HG02642 (cell line): ENCODE measurements at regions not wholly inside any gene's neighbourhood (a gene's known extent, or its start where the extent isn't known, plus 50 kb on each side); places are given as distances from the start of the nearest gene placed in this dataset.

ENCODE experiments used
- ATAC-seq: cut with Tn5 transposase; IDR thresholded peaks from one replicate; pipeline ENCODE4 v1.9.1; 2021; ENCODE audit warnings: mild to moderate bottlenecking; ENCODE audit not compliant: unreplicated experiment, poor library complexity

- ATAC-seq: no peak
These were observed 61.8 kb upstream of the PTPRD start for GRCh38 chr9:10674586-10674985.

DNA sequence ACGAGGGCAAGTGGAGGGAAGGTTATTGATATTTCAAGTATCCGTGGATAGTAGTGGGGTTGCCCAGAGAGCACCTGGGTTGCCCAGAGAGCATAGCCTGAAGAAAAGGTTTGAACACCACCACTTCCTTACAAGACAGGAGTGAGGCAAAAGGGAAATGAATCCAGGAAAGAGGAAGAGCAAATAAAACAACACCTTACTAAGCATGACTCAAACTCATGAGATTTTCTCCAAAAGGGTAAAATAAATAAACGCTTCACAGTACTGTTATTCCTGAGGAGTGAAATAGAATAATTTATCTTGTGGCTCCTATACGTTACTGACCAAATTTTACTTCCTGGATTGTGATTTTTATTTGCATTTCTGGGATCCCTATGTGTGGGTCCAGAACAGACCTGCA lies 65.2 kb upstream of the PTPRD start:
- no peak for ATAC-seq

GRCh38 chr9:10678790-10679189 lies 66.0 kb upstream of the PTPRD start:
- ATAC-seq: no peak

DNA sequence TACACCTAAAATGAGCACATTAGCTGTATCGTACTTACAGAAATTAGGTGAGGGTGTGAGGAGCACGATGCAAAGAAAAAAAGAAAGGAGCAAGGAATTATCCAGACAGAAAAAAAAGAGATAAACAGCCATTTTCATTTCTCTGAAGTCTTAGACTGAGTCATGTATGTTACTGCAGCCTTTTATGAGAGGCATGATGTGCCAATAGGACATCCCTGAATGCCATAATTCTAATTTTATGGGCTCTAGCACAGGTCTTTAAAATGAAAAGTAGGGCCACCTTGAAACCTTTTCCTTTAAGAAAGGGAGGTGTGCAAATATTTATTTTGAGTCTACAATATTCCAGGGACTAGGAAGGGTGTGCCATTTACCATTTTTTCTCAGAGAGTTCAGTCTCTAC lies 74.1 kb upstream of the PTPRD start:
- no peak for ATAC-seq

GRCh38 chr9:10690546-10690945 lies 77.7 kb upstream of the PTPRD start:
- no peak for ATAC-seq

DNA sequence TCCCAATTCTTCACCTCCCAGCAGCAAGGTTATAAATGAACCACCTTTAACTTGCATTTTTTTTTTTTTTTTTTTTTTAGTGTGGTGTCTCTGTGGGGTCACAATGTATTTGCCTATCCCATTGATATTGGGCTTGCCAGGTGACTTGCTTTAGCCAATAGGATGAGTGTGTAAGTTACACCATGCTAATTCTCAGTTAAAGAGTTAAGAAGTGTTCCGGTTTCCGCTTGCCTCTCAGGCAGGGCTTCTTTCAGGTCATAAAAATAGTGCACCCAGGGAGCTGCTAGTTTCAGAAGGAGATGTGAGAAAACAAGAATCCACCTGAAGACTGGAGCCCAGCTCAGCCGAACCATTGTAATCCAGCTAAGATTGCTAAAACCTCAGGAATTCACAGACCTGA lies 84.2 kb upstream of the PTPRD start:
- no peak for ATAC-seq

DNA sequence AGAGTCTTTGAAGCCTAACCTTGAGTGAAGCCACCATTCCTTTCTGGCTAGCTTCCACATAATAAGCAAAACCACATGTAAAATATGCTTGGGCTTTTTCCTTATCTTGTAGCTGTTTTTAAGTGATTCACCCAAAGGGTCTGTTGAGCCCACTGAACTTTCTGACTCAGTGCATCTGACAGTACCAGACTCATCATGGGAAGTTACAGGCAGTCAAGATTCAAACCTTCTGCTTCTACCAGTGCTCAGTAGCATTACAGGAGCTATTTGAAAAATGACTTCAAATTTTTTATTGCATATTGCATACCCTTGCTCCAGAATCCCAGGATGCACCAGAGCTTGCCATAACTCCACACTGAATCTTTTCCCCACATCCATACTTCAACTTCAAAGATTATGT lies 87.5 kb upstream of the PTPRD start:
- ATAC-seq: no peak

DNA sequence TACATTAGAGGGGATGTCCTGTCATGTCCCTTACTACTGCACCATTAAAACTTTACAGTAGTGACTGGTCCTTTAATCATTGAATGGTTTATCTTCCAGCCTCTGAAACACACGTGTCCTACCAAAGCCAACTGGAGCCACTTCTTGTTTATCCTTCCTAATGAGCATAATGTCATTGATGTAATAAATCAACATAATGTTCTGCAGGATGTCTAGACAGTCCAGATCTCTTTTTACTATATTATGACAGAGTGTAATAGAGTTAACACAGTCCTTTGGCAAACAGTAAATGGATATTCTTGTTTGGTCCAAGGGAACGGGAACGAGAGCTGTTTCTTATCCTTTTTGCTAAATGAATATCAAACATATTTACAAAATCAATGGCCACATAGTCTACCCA lies 88.1 kb upstream of the PTPRD start:
- no peak for ATAC-seq

DNA sequence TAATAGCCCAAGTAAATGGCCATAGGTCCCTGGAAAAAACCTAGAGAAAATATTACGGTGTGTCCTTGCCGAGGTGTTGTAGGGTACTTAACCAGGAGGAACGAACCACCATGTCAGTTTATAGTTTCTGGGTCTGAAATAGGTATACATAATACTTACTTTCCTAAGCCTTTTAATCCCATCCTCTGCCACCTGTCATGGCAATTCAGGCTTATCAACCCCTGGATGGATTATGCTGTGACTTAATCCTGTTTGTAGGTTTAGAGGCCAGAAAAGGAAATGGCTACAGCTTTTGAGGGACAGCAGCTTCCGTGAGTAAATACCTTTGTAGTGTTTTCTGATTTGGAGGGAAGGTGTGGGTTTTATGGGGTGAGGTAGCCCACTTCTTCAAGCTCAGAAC lies 89.1 kb upstream of the PTPRD start:
- ATAC-seq: no peak

GRCh38 chr9:10703139-10703538 lies 90.3 kb upstream of the PTPRD start:
- no peak for ATAC-seq

DNA sequence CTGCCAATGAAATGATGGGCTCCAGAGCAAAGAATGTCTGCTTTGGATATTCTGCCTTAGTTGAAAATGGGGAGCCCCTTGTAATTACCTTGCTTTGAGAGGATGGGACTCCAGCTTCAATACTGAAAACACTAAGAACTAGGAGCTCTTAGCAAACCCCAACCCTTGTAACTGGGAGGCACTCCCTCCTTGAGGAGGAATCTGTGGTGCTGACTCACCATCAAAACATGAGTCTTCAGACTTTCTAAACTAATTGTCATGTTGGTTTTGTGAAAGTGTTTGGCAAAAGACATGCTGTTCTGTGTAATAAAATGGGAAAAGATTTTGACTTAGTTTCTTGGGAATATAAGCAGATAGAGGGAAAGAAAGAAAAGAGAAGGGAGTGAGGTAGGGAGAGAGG lies 91.9 kb upstream of the PTPRD start:
- ATAC-seq: no peak

- no peak for ATAC-seq
These were observed 92.6 kb upstream of the PTPRD start for GRCh38 chr9:10705383-10705782.

- no peak for ATAC-seq
These were observed 94.0 kb upstream of the PTPRD start for GRCh38 chr9:10706788-10707187.

DNA sequence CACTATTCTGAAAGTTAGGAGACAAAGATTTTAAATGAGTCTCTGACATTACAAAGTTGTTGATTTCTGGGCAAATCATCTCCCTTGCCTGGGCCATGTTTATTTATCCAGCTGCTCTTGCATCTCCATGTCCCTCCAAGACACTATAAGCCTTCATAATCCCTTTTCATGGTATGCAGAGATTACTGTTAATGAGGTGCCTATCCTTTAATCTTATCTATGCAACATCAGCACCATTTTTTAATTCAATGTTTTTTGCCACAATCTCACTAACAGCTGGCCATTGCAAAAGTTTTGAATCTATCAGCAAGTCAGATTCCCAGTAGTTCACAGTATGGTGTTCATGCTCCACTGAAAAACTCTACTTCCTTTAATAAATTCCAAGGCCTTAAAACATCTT lies 108.5 kb upstream of the PTPRD start:
- ATAC-seq: no peak

GRCh38 chr9:10729213-10729612 lies 116.4 kb upstream of the PTPRD start:
- ATAC-seq: no peak

- no peak for ATAC-seq
These were observed 131.9 kb upstream of the PTPRD start for GRCh38 chr9:10744669-10745068.

DNA sequence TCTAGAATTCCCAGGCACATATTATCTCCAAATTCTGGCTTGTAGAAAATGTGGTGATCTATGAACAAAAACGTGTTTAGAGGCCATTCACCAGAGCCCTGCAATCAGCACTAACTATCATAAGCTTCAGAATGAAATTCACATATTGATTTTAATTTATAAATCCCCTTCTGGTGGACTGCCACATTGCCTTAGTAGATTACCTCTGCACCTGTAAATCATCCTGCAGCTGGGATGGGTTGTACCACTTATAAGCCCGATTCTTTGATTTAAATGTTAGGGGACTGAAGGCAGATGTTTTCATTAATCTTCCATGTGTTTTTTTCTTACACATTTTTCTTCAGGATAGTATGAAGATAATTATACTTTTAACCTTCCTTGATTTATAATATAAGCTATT lies 140.7 kb upstream of the PTPRD start:
- ATAC-seq: no peak

DNA sequence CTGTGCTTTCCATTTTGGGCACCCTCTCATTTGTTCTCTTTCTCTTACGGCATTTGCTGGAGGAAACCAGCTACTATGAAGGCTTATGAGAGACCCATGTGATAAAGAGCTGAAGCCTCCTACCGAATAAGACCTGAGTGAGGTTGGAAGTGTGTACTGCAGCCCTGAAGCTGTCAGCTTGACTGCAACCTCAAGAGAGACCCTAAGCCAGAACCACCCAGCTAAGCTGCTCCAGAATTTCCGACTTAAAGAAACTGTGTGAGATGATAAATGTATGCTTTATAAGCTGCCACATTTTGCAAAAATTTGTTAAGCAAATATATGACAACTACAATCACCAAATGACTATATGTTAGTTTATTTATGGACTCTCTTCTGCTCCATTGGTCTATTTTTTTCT lies 151.7 kb upstream of the PTPRD start:
- ATAC-seq: no peak

DNA sequence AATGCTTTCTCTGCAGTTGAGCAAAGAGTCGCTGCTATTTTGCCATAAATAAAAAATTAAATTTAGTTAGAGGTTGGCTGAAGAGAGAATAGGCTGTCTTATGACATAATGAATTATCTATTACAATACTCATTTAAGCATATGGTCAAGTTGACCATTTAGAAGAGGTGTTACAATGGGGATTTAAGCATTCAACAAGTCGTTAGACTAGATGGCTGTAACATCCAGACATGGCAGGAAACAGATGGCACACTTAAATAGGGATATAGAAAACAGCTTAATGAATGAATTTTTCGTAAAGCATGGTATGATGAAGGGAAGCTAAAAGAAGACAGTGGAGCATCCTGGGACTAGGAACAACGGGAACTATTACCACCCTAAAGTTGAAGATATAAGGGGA lies 160.3 kb upstream of the PTPRD start:
- no peak for ATAC-seq

DNA sequence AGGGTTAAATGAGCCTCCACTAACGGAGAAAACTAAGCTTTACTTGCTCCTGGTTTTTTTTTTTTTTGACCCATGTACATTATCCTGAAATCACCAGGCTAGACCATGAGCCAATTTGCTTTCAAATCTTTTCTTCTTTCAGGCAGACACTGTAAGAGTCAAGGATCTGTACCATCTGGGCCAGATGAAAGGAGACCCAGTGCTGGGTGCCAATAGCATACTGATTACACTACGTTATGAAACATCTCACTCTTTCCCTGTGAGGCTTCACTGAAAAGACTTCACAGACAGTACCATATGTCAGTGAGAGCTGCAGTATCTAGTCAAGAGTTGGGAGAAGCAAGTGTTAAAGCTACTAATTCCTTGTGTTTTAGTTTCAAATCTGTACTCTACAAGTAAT lies 161.2 kb upstream of the PTPRD start:
- ATAC-seq: no peak

DNA sequence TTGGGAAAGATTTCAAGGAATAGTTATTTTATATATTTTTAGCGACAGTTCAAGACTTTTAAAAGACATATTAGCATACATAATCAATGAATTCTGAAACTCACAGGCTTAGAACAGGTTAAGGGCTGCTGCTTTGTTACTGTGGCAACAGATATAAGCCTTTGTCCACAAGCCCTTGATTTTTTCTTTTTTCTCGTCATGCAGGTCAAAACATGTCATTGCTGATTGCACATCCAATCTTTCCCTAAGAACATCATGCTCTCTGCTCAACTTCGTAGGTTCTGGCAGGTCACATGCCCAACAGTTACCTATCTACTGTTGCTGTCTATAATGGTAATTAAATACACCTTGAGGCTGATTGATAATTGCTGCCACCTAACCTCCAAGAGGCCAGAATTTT lies 172.5 kb upstream of the PTPRD start:
- no peak for ATAC-seq

GRCh38 chr9:10793306-10793705 lies 180.5 kb upstream of the PTPRD start:
- no peak for ATAC-seq

- ATAC-seq: no peak
These were observed 191.7 kb upstream of the PTPRD start for GRCh38 chr9:10804486-10804885.
